ENCODE measurements at regions not wholly inside any gene's neighbourhood (a gene's known extent, or its start where the extent isn't known, plus 50 kb on each side); places are given as distances from the start of the nearest gene placed in this dataset.
"Not testable (repeated sequence)": the region's sequence is repeated elsewhere in the genome, so short reads cannot be mapped to it uniquely, and the experiment has no call there.

DNA sequence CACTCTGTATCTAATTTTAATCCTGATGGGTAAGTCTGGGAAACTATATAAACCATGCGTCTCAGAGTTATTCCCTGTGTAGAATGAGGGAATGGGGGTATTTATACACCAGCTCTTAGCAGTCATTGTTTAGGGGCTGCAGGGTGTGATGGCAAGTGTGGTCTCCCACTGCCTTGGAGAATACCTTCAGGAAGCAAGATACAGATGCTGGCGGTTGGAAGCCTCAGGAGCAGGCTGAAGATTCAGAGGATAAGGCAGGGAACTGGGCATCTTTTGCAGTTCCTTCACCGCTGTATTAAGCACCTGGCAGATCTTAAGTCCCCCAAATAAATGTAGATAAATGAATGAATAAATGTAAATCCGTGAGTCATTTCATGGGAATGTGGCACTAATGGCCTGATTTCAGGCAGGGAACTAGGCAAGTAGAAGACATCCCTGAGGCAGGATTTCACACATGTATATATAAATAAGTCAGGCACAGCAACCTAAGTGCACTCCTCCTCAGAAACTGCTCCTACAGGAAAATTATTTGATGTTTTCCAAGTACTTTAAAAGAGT lies 209.2 kb upstream of the GADL1 start:
- Histone ChIP-seq H3K4me1 (no peaks in the 10 kb centered on the region), H3K36me3 (no peaks in the 10 kb centered on the region), H3K27me3 (no peaks in the 10 kb centered on the region), H3K9me3 (no peaks in the 10 kb centered on the region), H3K4me3 (no peak overlapping the region), H3K27ac (no peak overlapping the region)
- DNase-seq (no peak), ATAC-seq (no peak)
- TF ChIP-seq, protein P1, sequence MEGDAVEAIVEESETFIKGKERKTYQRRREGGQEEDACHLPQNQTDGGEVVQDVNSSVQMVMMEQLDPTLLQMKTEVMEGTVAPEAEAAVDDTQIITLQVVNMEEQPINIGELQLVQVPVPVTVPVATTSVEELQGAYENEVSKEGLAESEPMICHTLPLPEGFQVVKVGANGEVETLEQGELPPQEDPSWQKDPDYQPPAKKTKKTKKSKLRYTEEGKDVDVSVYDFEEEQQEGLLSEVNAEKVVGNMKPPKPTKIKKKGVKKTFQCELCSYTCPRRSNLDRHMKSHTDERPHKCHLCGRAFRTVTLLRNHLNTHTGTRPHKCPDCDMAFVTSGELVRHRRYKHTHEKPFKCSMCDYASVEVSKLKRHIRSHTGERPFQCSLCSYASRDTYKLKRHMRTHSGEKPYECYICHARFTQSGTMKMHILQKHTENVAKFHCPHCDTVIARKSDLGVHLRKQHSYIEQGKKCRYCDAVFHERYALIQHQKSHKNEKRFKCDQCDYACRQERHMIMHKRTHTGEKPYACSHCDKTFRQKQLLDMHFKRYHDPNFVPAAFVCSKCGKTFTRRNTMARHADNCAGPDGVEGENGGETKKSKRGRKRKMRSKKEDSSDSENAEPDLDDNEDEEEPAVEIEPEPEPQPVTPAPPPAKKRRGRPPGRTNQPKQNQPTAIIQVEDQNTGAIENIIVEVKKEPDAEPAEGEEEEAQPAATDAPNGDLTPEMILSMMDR (IDR thresholded peaks at IDR 0.05), result no peak
- intact Hi-C loops (cut with DNase I), result no loop called here

DNA sequence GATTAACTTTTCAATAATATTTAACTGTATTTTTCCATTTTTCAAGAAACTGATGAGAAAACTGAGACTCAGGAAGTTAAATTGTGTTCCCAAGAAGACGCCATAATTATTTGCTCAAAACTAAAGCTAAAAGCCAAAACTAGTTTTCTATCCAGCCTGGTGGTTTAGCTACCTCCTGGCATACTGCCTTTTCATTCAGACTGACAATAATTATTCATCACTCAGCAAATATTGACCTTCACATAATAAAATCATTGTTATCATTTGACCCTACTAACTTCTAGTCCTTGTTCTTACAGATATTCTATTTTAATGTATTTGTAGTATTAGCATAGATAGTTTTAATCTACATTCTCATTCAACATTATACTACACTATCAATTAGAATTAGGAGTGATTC lies 210.6 kb upstream of the GADL1 start:
- ATAC-seq, result no peak

DNA sequence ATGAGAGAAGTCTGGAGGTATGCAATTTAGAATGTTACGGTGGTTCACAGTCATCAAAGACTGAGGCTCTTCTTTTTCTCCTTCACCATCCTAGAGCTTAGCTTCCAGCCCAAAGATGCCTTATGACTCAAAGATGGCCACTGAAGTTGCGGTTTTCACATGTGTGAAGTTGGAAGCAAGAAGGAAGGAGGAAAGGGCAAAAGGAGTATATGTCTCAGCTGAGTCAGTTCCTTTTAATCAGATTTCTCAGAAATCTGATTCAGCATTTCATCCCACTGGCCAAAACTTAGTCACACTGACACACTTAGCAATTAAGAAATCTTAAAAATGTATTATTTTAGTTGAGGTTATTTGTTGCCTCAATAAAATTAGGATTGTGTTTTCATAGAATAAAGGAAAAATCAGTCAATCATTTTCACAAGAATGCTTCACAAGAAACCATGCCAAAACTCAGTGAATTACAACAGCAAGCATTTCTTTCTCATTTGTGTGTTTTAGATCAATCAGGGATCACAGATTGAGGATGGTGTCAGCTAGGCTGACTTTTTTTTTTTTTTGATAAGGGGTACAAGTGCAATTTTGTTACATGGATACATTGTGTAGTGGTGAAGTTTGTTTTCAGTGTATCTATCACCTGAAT lies 211.1 kb upstream of the GADL1 start:
- ATAC-seq (peak; percentile 56), DNase-seq (no peak)
- TF ChIP-seq, protein P1 (IDR thresholded peaks at IDR 0.05), result no peak
- Histone ChIP-seq H3K27ac (no peak overlapping the region), H3K27me3 (no peaks in the 10 kb centered on the region), H3K9me3 (no peaks in the 10 kb centered on the region), H3K4me1 (no peaks in the 10 kb centered on the region), H3K36me3 (no peaks in the 10 kb centered on the region), H3K4me3 (no peak overlapping the region)
- intact Hi-C loops (cut with DNase I), result no loop called here

More for the DNA sequence above, 210.6 kb upstream of the GADL1 start:
- H3K4me1 ChIP-seq, result no peaks in the 10 kb centered on the region
- no peaks in the 10 kb centered on the region for H3K9me3 ChIP-seq
- no peak overlapping the region for H3K27ac ChIP-seq
- TF ChIP-seq, protein P1 (IDR thresholded peaks at IDR 0.05), result no peak
- H3K36me3 ChIP-seq, result no peaks in the 10 kb centered on the region
- H3K4me3 ChIP-seq, result no peak overlapping the region
- intact Hi-C loops (cut with DNase I), result no loop called here
- no peaks in the 10 kb centered on the region for H3K27me3 ChIP-seq
- no peak for DNase-seq

DNA sequence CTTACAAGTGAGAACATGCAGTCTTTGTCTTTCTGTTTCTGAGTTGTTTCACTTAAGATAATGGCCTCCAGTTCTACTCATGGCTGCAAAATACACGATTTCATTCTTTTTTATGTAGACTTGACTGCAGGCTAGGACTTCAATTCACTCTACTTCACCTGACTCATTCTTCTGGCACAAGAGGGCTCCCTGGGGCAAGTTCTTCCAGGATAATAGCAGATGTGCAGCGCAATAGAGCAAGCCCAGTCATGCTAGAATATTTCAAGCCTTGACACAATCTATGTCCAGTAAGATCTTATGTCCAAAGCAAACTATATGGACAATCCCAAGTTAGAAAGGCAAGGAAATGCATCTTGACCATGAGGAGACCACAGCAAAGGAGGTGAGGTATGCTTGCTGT lies 211.7 kb upstream of the GADL1 start:
- Histone ChIP-seq H3K27me3 (no peaks in the 10 kb centered on the region), H3K9me3 (no peaks in the 10 kb centered on the region), H3K4me3 (no peak overlapping the region), H3K27ac (no peak overlapping the region), H3K4me1 (no peaks in the 10 kb centered on the region), H3K36me3 (no peaks in the 10 kb centered on the region)
- TF ChIP-seq, protein P1 (IDR thresholded peaks at IDR 0.05), result no peak
- intact Hi-C loops (cut with DNase I), result no loop called here
- DNase-seq (no peak), ATAC-seq (no peak)

DNA sequence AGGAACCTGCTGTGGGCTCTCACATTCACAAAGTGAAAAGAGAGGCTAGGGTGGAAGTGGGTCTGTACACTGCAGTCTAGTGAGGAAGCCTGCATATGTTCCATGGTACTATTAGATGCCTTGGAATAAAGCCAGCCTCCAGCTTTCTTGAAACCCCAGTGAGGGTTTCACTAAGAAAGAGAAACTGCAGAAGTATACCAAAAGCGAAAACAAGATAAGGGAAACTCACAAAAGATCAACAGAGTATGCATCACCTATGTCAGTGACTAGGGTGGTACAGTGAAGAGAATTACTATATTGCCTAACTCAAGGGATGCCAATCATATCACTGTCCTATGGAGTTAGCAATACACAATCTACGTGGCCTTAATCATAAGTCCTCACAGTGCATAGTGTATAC lies 212.5 kb upstream of the GADL1 start:
- ATAC-seq, result no peak
- no peaks in the 10 kb centered on the region for H3K9me3 ChIP-seq
- TF ChIP-seq, protein P1 (IDR thresholded peaks at IDR 0.05), result no peak
- H3K27ac ChIP-seq, result no peak overlapping the region
- no peaks in the 10 kb centered on the region for H3K27me3 ChIP-seq
- intact Hi-C loops (cut with DNase I), result no loop called here
- H3K4me1 ChIP-seq, result no peaks in the 10 kb centered on the region
- DNase-seq, result no peak
- H3K36me3 ChIP-seq, result no peaks in the 10 kb centered on the region
- no peak overlapping the region for H3K4me3 ChIP-seq

DNA sequence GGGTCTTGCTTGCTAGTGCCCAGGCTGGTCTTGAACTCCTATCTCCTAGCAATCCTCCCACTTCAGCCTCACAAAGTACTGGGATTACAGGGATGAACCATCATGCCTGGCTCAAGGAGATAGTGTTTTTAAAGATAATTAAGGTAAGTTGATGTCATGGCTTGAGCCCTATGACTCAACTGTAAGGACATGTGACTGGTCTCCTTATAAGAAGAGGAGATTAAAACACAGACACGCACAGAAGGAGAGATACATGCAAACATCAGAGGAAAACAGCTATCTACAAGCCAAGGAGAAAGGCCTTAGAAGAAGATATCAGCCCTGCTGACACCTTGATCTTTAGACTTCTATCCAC lies 220.4 kb upstream of the GADL1 start:
- Histone ChIP-seq H3K9me3 (no peaks in the 10 kb centered on the region), H3K36me3 (no peaks in the 10 kb centered on the region), H3K4me1 (no peaks in the 10 kb centered on the region), H3K4me3 (no peak overlapping the region), H3K27ac (no peak overlapping the region), H3K27me3 (no peaks in the 10 kb centered on the region)
- ATAC-seq (no peak), DNase-seq (no peak)
- TF ChIP-seq, protein P1 (IDR thresholded peaks at IDR 0.05), result no peak
- intact Hi-C loops (cut with DNase I), result no loop called here

DNA sequence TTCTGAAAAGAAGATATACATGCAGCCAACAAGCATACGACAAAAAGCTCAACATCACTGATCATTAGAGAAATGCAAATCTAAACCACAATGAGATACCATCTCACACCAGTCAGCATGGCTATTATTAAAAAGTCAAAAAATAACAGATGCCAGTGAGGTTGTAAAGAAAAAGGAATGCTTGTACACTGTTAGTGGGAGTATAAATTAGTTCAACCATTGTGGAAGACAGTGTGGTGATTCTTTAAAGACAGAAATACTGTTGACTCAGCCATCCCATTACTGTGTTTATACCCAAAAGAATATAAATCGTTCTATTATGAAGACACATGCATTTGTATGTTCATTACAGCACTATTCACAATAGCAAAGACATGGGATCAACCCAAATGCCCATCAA lies 221.1 kb upstream of the GADL1 start:
- H3K9me3 ChIP-seq; H3K36me3 ChIP-seq; intact Hi-C loops (cut with DNase I); DNase-seq; H3K27ac ChIP-seq; ATAC-seq; H3K4me3 ChIP-seq; H3K27me3 ChIP-seq; H3K4me1 ChIP-seq: not testable (repeated sequence)
